Parathyroid adenoma (tissue), 2 donors: ENCODE measurements at regions not wholly inside any gene's neighbourhood (a gene's known extent, or its start where the extent isn't known, plus 50 kb on each side); places are given as distances from the start of the nearest gene placed in this dataset.

Experiments
- H2AFZ ChIP-seq: fragments of 300-600 bp; sonication (generic); one replicate; pipeline ENCODE4 v1.7.0; 2017; ENCODE audit warnings: antibody characterized with exemption, mild to moderate bottlenecking
- H3K27ac ChIP-seq: fragments of 300-600 bp; sonication (generic); one replicate; pipeline ENCODE4 v1.7.0; 2017
- H3K27me3 ChIP-seq: fragments of 300-600 bp; sonication (generic); one replicate; pipeline ENCODE4 v1.7.0; 2017; ENCODE audit warnings: low read length; ENCODE audit not compliant: control insufficient read depth, insufficient read depth
- H3K36me3 ChIP-seq: fragments of 300-600 bp; sonication (generic); one replicate; pipeline ENCODE4 v1.7.0; 2017; ENCODE audit warnings: low read length; ENCODE audit not compliant: control insufficient read depth, insufficient read depth
- H3K4me1 ChIP-seq: fragments of 300-600 bp; sonication (generic); one replicate; pipeline ENCODE4 v1.7.0; 2017; ENCODE audit warnings: control low read depth
- H3K4me2 ChIP-seq: fragments of 300-600 bp; sonication (generic); one replicate; pipeline ENCODE4 v1.7.0; 2017; ENCODE audit warnings: low read length
- H3K4me3 ChIP-seq: fragments of 300-600 bp; sonication (generic); one replicate; pipeline ENCODE4 v1.7.0; 2017; ENCODE audit warnings: low read depth, low read length
- H3K79me2 ChIP-seq: fragments of 300-600 bp; sonication (generic); one replicate; pipeline ENCODE4 v1.7.0; 2017; ENCODE audit warnings: control low read depth
- H3K9ac ChIP-seq: fragments of 300-600 bp; sonication (generic); one replicate; pipeline ENCODE4 v1.7.0; 2017; ENCODE audit warnings: mild to moderate bottlenecking
- H3K9me3 ChIP-seq: fragments of 300-600 bp; sonication (generic); one replicate; pipeline ENCODE4 v1.7.0; 2017; ENCODE audit warnings: low read length; ENCODE audit not compliant: control insufficient read depth
- CTCF ChIP-seq: fragments of 300-600 bp; sonication (generic); IDR thresholded peaks from one replicate; pipeline ENCODE4 v1.7.0; 2017; ENCODE audit warnings: antibody characterized with exemption, mild to moderate bottlenecking
- donor health status: primary hyperparathyroidism.

DNA sequence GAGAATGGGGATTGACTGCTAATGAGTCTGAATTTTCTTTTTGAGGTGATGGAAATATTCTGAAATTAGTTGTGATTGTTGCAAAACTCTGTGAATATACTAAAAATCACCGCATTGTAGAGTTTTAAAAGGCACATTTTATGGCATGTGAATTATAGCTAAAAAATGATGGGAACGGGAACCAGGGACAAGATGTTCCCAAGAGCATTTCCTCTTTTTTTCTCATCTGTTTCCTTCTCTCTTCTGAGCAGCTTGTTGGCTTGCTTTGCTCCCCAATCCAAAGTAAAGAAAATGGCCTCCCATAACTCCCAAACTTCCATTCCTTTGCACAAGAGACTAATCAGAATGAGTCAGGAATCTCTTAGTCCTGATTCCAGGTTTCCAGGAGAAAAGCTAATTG, 459.2 kb downstream of the TSHZ3 start:
- H3K27me3 ChIP-seq, result no peaks in the 10 kb centered on the region
- no peaks in the 10 kb centered on the region for H3K9me3 ChIP-seq
- H3K36me3 ChIP-seq, result no peaks in the 10 kb centered on the region
- no peak for TF ChIP-seq CTCF
- H3K4me3 ChIP-seq, result no peak overlapping the region
- H3K27ac ChIP-seq, result no peak overlapping the region
- H2AFZ ChIP-seq, result no peak overlapping the region
- H3K4me1 ChIP-seq, result no peaks in the 10 kb centered on the region
- H3K4me2 ChIP-seq, result no peak overlapping the region
- no peak overlapping the region for H3K9ac ChIP-seq
- no peaks in the 10 kb centered on the region for H3K79me2 ChIP-seq

DNA sequence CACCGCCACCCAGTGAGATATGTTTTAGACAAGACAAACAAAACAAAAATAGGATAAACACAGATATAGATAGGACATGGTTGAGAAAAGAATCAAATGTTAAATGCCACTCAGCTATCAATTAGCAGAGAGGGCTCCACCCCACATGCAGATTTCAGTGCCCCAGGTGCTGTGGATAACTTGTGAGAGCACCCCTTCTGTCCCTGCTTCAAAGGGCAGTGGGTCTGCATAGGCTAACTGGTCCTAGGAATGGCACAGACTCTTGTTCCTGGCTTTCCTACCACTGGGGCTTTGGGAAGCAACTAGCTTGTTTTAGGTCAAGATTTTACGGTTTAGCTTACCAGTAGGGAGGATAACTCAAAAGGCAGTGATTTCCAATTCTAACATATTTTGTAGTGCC, 460.3 kb downstream of the TSHZ3 start:
- Histone ChIP-seq H2AFZ (no peak overlapping the region), H3K4me3 (no peak overlapping the region), H3K9ac (no peak overlapping the region), H3K4me1 (no peaks in the 10 kb centered on the region), H3K27ac (no peak overlapping the region), H3K27me3 (no peaks in the 10 kb centered on the region), H3K4me2 (no peak overlapping the region), H3K36me3 (no peaks in the 10 kb centered on the region), H3K9me3 (no peaks in the 10 kb centered on the region), H3K79me2 (no peaks in the 10 kb centered on the region)
- TF ChIP-seq CTCF, result no peak

DNA sequence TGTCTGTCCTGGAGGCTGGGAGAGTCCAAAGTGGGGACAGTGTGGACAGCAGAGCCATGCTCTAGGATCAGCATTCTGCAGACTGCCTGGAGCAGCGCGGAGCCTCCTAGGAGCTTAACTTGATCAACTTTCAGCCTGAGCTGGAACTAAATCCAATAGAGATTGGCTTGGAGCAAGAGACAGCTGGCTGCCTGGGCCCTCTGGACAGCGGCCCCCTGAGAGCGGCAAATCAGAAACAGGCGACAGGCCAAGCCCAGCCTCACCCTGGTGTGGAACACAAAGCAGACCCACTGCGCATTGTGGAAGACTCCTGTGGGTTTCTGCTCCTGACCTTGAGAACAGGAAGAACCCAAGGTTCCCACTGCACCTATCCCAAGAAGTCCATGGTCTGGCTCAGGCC, 462.2 kb downstream of the TSHZ3 start:
- Histone ChIP-seq H3K4me3 (no peak overlapping the region), H3K4me1 (no peaks in the 10 kb centered on the region), H3K9me3 (no peaks in the 10 kb centered on the region), H3K4me2 (no peak overlapping the region), H3K79me2 (no peaks in the 10 kb centered on the region), H3K27me3 (no peaks in the 10 kb centered on the region), H3K9ac (no peak overlapping the region), H2AFZ (no peak overlapping the region), H3K27ac (no peak overlapping the region), H3K36me3 (no peaks in the 10 kb centered on the region)
- TF ChIP-seq CTCF, result no peak

GRCh38 chr19:30886222-30886621, 463.0 kb downstream of the TSHZ3 start:
- Histone ChIP-seq H3K9me3 (no peaks in the 10 kb centered on the region), H3K4me1 (no peaks in the 10 kb centered on the region), H3K27ac (no peak overlapping the region), H3K4me2 (no peak overlapping the region), H3K4me3 (no peak overlapping the region), H3K79me2 (no peaks in the 10 kb centered on the region), H3K36me3 (no peaks in the 10 kb centered on the region), H3K27me3 (no peaks in the 10 kb centered on the region), H2AFZ (no peak overlapping the region), H3K9ac (no peak overlapping the region)
- no peak for TF ChIP-seq CTCF

DNA sequence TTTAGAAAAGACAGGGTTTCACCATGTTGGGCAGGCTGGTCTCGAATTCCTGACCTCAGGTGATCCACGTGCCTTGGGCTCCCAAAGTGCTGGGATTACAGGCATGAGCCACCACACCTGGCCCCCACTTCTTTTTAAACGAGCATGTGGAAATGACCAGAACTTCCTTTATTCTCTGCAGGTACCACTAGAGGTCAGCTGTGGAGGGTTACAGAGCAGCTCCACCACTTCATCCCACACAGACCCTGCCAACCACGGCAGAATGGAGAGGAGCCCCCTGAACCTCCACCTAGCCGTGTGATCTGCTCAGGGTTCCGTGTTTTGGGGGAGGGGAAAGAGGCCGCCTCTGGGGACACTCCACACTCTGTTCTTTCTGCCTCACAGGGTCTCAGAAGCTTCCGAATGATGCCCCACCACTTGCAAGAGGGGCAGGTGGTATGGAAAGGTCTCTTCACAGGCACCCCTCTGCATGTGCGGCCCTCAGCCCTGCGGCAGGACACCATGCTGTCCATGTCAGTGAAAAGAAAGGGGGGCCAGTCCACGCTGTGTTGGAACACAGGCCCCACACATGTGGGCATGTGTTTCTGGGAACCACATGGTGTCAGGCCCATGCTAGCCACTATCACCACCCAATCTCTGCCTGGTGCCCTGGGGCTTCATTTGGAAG, 465.0 kb downstream of the TSHZ3 start:
- Histone ChIP-seq H3K4me3 (no peak overlapping the region), H3K79me2 (no peaks in the 10 kb centered on the region), H3K27me3 (no peaks in the 10 kb centered on the region), H3K4me1 (no peaks in the 10 kb centered on the region), H3K9me3 (no peaks in the 10 kb centered on the region), H2AFZ (no peak overlapping the region), H3K27ac (no peak overlapping the region), H3K9ac (no peak overlapping the region), H3K4me2 (no peak overlapping the region), H3K36me3 (no peaks in the 10 kb centered on the region)
- TF ChIP-seq CTCF, result no peak
